ENCODE measurements at regions not wholly inside any gene's neighbourhood (a gene's known extent, or its start where the extent isn't known, plus 50 kb on each side); places are given as distances from the start of the nearest gene placed in this dataset.

- H3K27me3 ChIP-seq (ENCODE audit: insufficient read depth, low read length): no peaks in the 10 kb centered on the region
- H3K27ac ChIP-seq (ENCODE audit: low read depth, low read length): no peak overlapping the region
- H3K18ac ChIP-seq (ENCODE audit: low read length): no peak overlapping the region
- H3K36me3 ChIP-seq (ENCODE audit: control insufficient read depth in 1 of 2, insufficient read depth in 2 of 2, low read length in 2 of 2): no peaks in the 10 kb centered on the region
- H3K9ac ChIP-seq (ENCODE audit: low read length): no peak overlapping the region
- H3K4me3 ChIP-seq (ENCODE audit: low read depth, low read length): no peak overlapping the region
- H2BK12ac ChIP-seq (ENCODE audit: low read length): no peak overlapping the region
- no peaks in the 10 kb centered on the region for H3K79me2 ChIP-seq (ENCODE audit: control insufficient read depth, insufficient read depth, low read length, poor library complexity)
- H3K4me1 ChIP-seq (ENCODE audit: control insufficient read depth in 1 of 2, insufficient read depth in 2 of 2, low read length in 2 of 2): peaks cover 0 to 2% of the 10 kb centered on the region in 2 experiments
- no peak overlapping the region for H3K4ac ChIP-seq (ENCODE audit: low read depth, low read length)
- H2BK5ac ChIP-seq (ENCODE audit: low read depth, low read length, poor library complexity): no peak overlapping the region
- H3K23ac ChIP-seq (ENCODE audit: low read length): peak overlapping the region; percentile 17
- H2AK5ac ChIP-seq (ENCODE audit: low read length): no peak overlapping the region
- no peak overlapping the region for H3K14ac ChIP-seq (ENCODE audit: low read length)
- WGBS (ENCODE audit: extremely low coverage, insufficient coverage, insufficient read length): no CpG with 5 or more reads among the region's 2 CpGs
- no peak overlapping the region for H4K91ac ChIP-seq (ENCODE audit: low read depth, low read length)
- no peak overlapping the region for H4K8ac ChIP-seq (ENCODE audit: low read depth, low read length)
- DNase-seq: no peak
- no peak overlapping the region for H4K12ac ChIP-seq (ENCODE audit: low read depth, low read length)
- no peak overlapping the region for H2BK120ac ChIP-seq (ENCODE audit: insufficient read depth, low read length, poor library complexity)
- no peak overlapping the region for H2AFZ ChIP-seq (ENCODE audit: insufficient read depth, low read length, poor library complexity)
- H3K79me1 ChIP-seq (ENCODE audit: low read length): no peaks in the 10 kb centered on the region
- H3K4me2 ChIP-seq (ENCODE audit: low read length): no peak overlapping the region
- H3K9me3 ChIP-seq (ENCODE audit: insufficient read depth, low read depth, low read length): peaks cover 4% of the 10 kb centered on the region
Measured at GRCh38 chr15:23910030-23910429, 222.9 kb upstream of the NDN start.

GRCh38 chr15:23912191-23912590, 225.1 kb upstream of the NDN start:
- H2AFZ ChIP-seq (ENCODE audit: insufficient read depth, low read length, poor library complexity): no peak overlapping the region
- no peak for DNase-seq
- H3K4me3 ChIP-seq (ENCODE audit: low read depth, low read length): no peak overlapping the region
- H3K14ac ChIP-seq (ENCODE audit: low read length): no peak overlapping the region
- H4K8ac ChIP-seq (ENCODE audit: low read depth, low read length): no peak overlapping the region
- H3K79me1 ChIP-seq (ENCODE audit: low read length): no peaks in the 10 kb centered on the region
- no peak overlapping the region for H3K9ac ChIP-seq (ENCODE audit: low read length)
- H2AK5ac ChIP-seq (ENCODE audit: low read length): no peak overlapping the region
- H3K4ac ChIP-seq (ENCODE audit: low read depth, low read length): no peak overlapping the region
- H2BK5ac ChIP-seq (ENCODE audit: low read depth, low read length, poor library complexity): no peak overlapping the region
- no peak overlapping the region for H4K91ac ChIP-seq (ENCODE audit: low read depth, low read length)
- no peak overlapping the region for H3K23ac ChIP-seq (ENCODE audit: low read length)
- no CpG with 5 or more reads among the region's 12 CpGs for WGBS (ENCODE audit: extremely low coverage, insufficient coverage, insufficient read length)
- no peak overlapping the region for H3K18ac ChIP-seq (ENCODE audit: low read length)
- no peak overlapping the region for H4K12ac ChIP-seq (ENCODE audit: low read depth, low read length)
- no peak overlapping the region for H2BK120ac ChIP-seq (ENCODE audit: insufficient read depth, low read length, poor library complexity)
- no peaks in the 10 kb centered on the region for H3K27me3 ChIP-seq (ENCODE audit: insufficient read depth, low read length)
- H3K4me2 ChIP-seq (ENCODE audit: low read length): peak overlapping the region; percentile 36
- peaks cover 4% of the 10 kb centered on the region for H3K9me3 ChIP-seq (ENCODE audit: insufficient read depth, low read depth, low read length)
- H3K79me2 ChIP-seq (ENCODE audit: control insufficient read depth, insufficient read depth, low read length, poor library complexity): no peaks in the 10 kb centered on the region
- no peak overlapping the region for H3K27ac ChIP-seq (ENCODE audit: low read depth, low read length)
- no peaks in the 10 kb centered on the region for H3K36me3 ChIP-seq (ENCODE audit: control insufficient read depth in 1 of 2, insufficient read depth in 2 of 2, low read length in 2 of 2)
- H2BK12ac ChIP-seq (ENCODE audit: low read length): no peak overlapping the region
- peaks cover 0 to 2% of the 10 kb centered on the region in 2 experiments for H3K4me1 ChIP-seq (ENCODE audit: control insufficient read depth in 1 of 2, insufficient read depth in 2 of 2, low read length in 2 of 2)

GRCh38 chr15:23913081-23913480, 226.0 kb upstream of the NDN start:
- WGBS (ENCODE audit: extremely low coverage, insufficient coverage, insufficient read length): no CpG with 5 or more reads among the region's 5 CpGs
- Histone ChIP-seq H4K12ac (ENCODE audit: low read depth, low read length) (no peak overlapping the region), H3K23ac (ENCODE audit: low read length) (no peak overlapping the region)

GRCh38 chr15:23913635-23914034, 226.5 kb upstream of the NDN start:
- peak in 1 of 2 donors; percentile 12 for DNase-seq
- Histone ChIP-seq H3K9ac (ENCODE audit: low read length) (no peak overlapping the region), H3K4me3 (ENCODE audit: low read depth, low read length) (no peak overlapping the region), H2BK5ac (ENCODE audit: low read depth, low read length, poor library complexity) (no peak overlapping the region), H4K91ac (ENCODE audit: low read depth, low read length) (no peak overlapping the region), H3K79me2 (ENCODE audit: control insufficient read depth, insufficient read depth, low read length, poor library complexity) (no peaks in the 10 kb centered on the region), H4K8ac (ENCODE audit: low read depth, low read length) (no peak overlapping the region), H3K4me2 (ENCODE audit: low read length) (no peak overlapping the region), H2BK120ac (ENCODE audit: insufficient read depth, low read length, poor library complexity) (no peak overlapping the region), H3K27ac (ENCODE audit: low read depth, low read length) (no peak overlapping the region), H2BK12ac (ENCODE audit: low read length) (no peak overlapping the region), H4K12ac (ENCODE audit: low read depth, low read length) (no peak overlapping the region), H3K4me1 (ENCODE audit: control insufficient read depth in 1 of 2, insufficient read depth in 2 of 2, low read length in 2 of 2) (peaks cover 0 to 2% of the 10 kb centered on the region in 2 experiments), H3K9me3 (ENCODE audit: insufficient read depth, low read depth, low read length) (peaks cover 2% of the 10 kb centered on the region), H3K14ac (ENCODE audit: low read length) (no peak overlapping the region), H3K23ac (ENCODE audit: low read length) (no peak overlapping the region), H3K4ac (ENCODE audit: low read depth, low read length) (no peak overlapping the region), H3K18ac (ENCODE audit: low read length) (no peak overlapping the region), H3K79me1 (ENCODE audit: low read length) (no peaks in the 10 kb centered on the region), H3K27me3 (ENCODE audit: insufficient read depth, low read length) (no peaks in the 10 kb centered on the region), H2AK5ac (ENCODE audit: low read length) (no peak overlapping the region), H2AFZ (ENCODE audit: insufficient read depth, low read length, poor library complexity) (no peak overlapping the region), H3K36me3 (ENCODE audit: control insufficient read depth in 1 of 2, insufficient read depth in 2 of 2, low read length in 2 of 2) (no peaks in the 10 kb centered on the region)
- WGBS (ENCODE audit: extremely low coverage, insufficient coverage, insufficient read length): no CpG with 5 or more reads among the region's 1 CpG

More at GRCh38 chr15:23913081-23913480, 226.0 kb upstream of the NDN start:
- Histone ChIP-seq H2AFZ (ENCODE audit: insufficient read depth, low read length, poor library complexity) (no peak overlapping the region), H3K27me3 (ENCODE audit: insufficient read depth, low read length) (no peaks in the 10 kb centered on the region), H3K79me1 (ENCODE audit: low read length) (no peaks in the 10 kb centered on the region), H3K27ac (ENCODE audit: low read depth, low read length) (no peak overlapping the region), H3K79me2 (ENCODE audit: control insufficient read depth, insufficient read depth, low read length, poor library complexity) (no peaks in the 10 kb centered on the region), H2BK120ac (ENCODE audit: insufficient read depth, low read length, poor library complexity) (no peak overlapping the region), H2AK5ac (ENCODE audit: low read length) (no peak overlapping the region), H3K9ac (ENCODE audit: low read length) (no peak overlapping the region), H3K18ac (ENCODE audit: low read length) (no peak overlapping the region), H2BK12ac (ENCODE audit: low read length) (no peak overlapping the region), H3K4me3 (ENCODE audit: low read depth, low read length) (no peak overlapping the region), H4K8ac (ENCODE audit: low read depth, low read length) (no peak overlapping the region), H4K91ac (ENCODE audit: low read depth, low read length) (no peak overlapping the region), H3K4me2 (ENCODE audit: low read length) (no peak overlapping the region), H2BK5ac (ENCODE audit: low read depth, low read length, poor library complexity) (no peak overlapping the region), H3K4me1 (ENCODE audit: control insufficient read depth in 1 of 2, insufficient read depth in 2 of 2, low read length in 2 of 2) (peaks cover 0 to 2% of the 10 kb centered on the region in 2 experiments), H3K4ac (ENCODE audit: low read depth, low read length) (no peak overlapping the region), H3K14ac (ENCODE audit: low read length) (no peak overlapping the region), H3K36me3 (ENCODE audit: control insufficient read depth in 1 of 2, insufficient read depth in 2 of 2, low read length in 2 of 2) (no peaks in the 10 kb centered on the region), H3K9me3 (ENCODE audit: insufficient read depth, low read depth, low read length) (peaks cover 2% of the 10 kb centered on the region)
- DNase-seq: no peak
